Body of pancreas (tissue), 4 donors: ENCODE measurements at regions not wholly inside any gene's neighbourhood (a gene's known extent, or its start where the extent isn't known, plus 50 kb on each side); places are given as distances from the start of the nearest gene placed in this dataset.

Experiments
- CTCF ChIP-seq, 7 experiments: fragments of 450-650 bp in 4 of 7; fragments of 200-600 bp in 3 of 7; sonication (generic) in 3 of 7; IDR thresholded peaks; one replicate each; pipeline ENCODE4 v1.5.1; 2016 to 2019; ENCODE audit warnings: antibody characterized with exemption in 7 of 7
- POLR2A ChIP-seq, 3 donors: fragments of 450-650 bp; IDR thresholded peaks; one replicate each; pipeline ENCODE4 v1.6.1; 2016; ENCODE audit warnings: antibody characterized with exemption in 3 of 3, mild to moderate bottlenecking in 2 of 3

GRCh38 chr2:145404690-145405089 lies 884.8 kb upstream of the ZEB2 start:
- TF ChIP-seq CTCF (IDR thresholded peaks at IDR 0.05) (no peak), POLR2A (IDR thresholded peaks at IDR 0.05) (no peak)
